Inflammatory macrophage treated with lipopolysaccharide for 4 hours (primary cell): ENCODE measurements at regions not wholly inside any gene's neighbourhood (a gene's known extent, or its start where the extent isn't known, plus 50 kb on each side); places are given as distances from the start of the nearest gene placed in this dataset.
A peak's percentile ranks its signal among the peaks of the same experiment; 100 is the strongest.

ENCODE experiments used
- DNase-seq: peaks from one replicate; pipeline ENCODE4 v3.0.0-alpha.2; 2020

DNA sequence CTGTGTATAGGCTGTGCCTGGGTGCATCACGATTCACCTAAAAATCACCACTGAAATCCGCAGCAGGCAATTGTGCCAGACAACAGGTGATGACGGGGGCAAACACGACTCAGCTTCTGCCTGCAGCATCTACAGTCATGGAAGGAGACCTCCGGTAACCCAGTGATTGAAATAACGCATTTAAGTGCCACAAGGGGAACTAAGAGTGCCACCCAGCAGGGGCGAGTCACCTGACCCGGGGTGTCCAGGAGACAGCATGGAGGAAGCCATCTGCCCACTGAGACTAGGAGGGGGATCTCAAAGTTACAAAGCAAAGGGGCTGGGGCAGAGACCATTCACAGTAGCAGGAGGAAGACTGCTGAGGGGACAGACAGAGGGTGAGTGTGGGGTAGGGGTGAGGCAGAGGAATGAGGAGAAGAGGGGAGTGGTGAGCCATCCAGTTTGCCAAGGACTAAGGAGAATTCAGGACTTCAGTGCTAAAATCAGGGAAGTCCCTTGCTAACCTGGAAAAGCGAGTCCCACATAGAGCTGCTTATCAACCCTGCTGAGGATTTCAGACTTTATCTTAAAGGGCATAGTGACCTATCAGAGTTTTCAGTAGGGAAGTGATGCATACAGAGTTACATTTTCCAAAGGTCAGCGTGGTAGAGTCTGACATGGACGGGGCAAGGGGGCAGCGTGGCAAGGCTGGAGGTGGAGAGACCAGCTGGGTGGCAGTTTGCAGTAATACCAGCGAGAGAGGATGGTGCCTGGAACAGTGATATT is 256.7 kb upstream of the HES1 start:
- no peak for DNase-seq

DNA sequence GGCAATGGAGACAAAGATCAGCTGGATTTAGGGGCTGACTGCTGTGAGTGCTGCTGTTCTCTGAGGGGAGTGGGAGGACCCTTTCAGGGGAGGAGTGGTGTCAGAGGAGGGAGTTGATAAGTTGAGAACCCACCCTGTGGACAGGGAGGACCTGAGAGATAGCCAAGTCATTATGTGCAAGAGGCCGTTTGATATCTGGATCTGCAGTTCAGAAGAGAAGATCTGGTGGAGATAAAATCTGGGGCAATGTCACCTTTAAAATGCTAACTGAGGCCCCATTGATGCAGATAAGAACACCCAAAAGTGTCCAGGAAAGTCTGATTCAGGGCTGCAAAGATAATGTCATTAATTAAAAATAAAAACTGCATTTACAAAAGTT is 256.1 kb upstream of the HES1 start:
- no peak for DNase-seq

DNA sequence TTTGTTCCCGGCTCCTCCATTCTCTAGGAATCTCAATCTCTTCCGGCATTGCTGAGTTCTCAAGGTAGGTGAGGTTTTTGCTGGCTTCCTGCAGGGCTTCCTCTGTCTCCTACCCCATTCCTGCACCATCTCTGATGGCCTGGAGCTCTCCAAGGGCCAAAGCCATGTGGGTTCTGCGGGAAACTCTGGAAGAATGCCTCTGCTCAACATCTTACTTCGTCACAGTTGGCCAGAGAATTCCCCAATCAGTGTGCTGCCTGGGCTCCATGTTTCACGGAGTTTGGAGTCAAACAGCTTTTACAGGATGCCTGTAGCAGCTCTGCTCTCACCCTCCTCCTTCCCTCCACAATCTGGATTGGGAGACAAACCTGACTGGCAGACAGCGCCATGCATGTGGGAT is 253.9 kb upstream of the HES1 start:
- DNase-seq: no peak

DNA sequence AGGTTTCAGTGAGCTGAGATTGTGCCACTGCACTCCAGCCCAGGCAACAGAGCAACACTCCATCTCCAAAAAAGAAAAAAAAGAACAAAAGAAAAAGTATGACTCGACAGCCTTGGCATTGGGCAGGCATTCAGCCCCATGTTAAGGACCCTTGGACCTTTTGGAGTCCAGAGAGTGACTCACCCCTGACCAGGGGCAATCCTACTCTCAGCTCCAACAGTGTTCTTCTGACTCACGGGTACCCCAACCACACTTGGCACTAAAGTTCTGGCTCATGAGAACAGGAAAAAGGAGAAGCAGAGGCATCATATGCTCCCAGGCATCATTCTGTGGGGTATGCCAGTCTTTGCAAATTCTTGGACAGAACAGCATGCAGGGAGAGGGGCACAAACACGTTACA is 252.4 kb upstream of the HES1 start:
- DNase-seq: no peak

DNA sequence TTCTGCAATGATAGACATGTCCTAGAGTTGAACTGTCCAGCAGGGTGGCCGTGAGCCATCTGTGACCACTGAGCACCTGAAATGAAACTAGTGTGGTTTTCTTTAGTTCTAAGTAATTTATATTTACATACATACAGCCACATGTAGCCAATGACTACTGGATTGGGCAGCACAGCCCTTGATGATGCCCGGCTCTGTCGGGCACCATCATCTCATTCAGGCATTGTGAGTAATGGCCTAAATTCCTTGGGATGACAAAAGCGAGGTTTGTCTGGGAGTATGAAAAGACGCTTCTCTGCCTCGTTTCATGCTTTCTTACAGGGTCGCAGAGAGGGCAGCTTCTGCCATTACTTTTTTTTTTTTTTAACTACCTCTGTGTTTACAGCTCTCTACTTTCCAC is 251.9 kb upstream of the HES1 start:
- DNase-seq: no peak

DNA sequence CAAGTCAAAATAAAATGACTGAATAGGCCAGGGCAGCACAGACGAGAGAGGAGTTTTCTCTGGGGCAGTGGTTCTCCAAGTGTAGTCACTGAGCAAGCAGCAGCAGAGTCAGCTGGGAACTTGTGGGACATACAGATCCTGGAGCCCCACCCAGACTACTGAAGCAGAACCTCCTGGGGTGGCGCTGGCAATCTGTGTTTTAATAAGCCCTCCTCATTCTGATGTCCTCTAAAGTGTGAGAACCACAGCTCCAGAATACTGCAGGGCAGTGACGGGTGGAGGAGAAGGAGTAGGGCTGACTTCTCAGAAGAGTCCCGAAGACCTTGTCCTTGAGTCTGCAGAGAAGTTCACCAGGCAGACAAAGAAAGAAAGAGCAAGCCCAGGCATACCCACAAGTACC is 251.3 kb upstream of the HES1 start:
- DNase-seq: no peak

DNA sequence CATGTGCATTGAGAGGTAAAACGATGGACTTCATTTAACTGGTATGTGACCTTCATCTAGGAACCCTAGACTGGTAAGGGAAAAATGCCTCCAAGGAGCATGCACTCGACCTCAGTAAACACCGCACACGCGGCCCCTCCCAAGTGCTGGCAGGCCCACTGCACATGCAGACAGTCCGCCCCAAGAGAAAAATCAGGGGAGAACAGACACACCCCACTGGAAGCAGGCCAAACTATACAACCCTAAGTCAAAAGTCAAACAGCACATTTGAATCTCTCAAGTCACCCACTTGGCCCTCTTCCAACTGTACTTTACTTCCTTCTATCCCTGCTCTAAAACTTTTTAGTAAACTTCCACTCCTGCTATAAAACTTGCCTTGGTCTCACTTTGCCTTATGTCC is 250.1 kb upstream of the HES1 start:
- peak; percentile 13 for DNase-seq

DNA sequence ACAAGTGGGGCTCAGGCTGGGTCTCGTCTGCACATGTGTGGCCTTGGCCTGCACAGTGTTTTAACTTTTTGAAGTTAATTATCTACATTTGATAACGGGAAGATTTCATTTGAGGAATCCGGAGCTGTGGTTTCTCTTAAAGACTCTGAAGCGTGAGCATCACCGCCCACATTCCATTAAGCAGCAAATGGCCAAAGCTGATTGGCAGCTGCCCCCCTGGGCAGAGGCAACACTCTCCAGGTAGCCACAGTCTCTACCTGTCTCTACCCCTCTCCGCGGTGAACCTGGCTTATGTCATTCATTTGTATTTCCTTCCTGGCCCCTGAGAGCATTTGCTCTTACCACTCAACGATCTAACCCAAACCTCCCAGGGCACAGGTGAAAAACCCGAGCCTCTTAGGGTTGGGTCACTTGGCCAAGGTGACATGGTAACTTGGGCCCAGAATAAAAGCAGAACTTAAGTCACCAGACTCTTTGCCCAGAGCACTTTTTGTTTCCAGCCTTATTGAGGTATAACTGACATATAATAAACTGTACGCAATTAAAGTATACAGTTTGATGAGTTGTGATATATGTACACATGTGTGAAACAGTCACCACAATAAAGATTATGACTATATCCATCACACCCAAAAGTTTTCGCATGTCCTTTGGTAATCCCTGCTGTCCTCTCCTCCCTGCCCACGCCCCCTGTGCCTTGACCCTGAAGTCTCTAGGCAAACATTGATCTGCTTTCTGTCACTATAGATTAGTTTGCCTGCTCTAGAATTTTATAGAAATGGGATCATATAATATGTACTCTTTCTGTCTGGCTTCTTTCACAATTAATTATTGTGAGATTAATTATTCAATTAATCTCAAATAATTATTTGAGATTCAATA is 245.7 kb upstream of the HES1 start:
- DNase-seq: no peak

DNA sequence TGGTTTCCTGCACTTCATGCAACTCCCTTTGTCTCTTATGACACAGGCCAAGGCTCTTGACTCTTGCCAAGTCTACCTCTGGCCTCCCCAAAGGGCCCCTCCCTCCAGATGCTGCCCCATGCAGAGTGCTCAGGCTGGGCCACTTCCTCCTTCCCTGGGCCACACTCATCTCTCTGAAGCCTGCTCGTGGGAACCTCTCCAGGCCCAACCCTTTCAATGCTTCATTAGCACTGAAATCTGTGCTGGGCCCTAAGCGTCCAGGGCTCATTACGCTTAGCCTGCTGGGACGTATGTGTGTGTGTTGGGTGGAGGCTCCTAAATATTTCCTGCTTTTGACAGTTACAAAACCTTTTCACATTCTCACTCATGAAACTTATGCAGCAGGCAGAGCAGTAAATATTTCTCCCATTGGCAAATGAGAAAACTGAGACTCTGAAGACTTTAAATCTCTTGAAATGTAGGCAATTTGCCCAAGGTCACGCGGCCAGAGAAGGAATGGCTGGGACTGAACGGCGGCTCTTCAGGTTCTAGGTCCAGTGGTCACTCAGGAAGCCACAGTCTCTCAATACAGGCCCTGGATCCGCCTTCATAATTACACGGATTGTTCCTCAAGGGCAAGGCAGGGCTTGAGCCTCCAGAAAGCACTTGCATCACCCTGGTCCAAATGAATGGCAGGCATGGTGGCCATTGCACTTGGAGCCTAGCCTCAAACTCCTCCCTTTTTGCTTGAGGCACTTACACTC is 241.7 kb upstream of the HES1 start:
- DNase-seq: peak; percentile 50

DNA sequence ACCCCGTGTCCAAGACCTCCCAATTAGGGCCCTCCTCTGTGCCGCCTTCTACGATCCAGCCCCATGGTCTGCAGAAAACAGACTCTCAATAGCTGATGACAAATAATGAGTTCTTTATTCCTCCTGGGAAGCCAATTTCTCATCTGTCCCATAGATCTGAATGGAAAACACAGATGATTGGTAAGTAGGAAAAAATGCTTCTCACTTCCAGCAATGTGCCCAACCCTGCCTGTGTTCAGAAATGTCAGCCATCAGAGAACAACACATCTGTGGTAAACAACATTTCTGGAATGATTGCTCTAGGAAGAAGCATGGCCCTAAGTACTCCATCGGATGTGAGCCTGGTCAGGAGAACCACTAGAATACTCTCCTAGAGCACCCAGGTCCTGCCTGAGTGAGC is 240.5 kb upstream of the HES1 start:
- DNase-seq: no peak

DNA sequence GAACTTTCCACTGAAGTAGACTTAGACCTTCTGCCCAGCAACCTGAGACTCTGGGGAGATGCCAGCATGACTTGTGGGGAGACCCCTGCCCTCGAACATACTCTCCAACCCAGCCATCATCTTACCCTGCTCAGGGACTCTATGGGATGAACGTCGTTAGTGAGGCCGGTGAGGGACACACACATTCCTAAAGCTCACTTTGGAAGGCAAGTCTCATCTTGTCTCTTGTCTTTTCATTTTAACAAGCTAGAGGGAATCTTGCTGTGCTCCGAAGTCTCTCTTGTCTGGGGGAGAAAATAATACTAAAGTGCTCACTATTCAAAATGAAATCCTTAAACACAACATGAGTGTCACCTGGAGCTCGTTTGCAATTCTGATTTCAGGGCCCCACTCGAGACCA is 239.5 kb upstream of the HES1 start:
- DNase-seq: no peak

DNA sequence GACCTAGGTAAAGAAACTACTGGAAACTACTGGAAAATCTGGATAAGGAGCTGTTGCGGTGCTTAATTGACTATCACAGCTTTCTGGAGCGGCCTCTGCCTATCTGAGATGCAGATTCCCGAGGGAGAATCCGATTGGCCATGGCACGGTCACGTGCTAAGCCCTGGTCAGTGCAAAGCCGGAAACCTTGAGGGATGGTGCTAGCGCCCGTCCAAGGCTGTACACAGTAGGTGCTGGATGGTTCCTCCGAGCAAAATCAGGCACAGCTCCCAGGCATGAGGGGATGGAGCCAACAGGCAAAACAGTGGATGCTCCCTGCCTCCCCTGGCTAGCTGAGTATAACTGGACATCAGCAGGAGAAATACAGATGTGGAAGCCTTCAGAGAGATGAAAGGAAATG is 238.7 kb upstream of the HES1 start:
- no peak for DNase-seq

DNA sequence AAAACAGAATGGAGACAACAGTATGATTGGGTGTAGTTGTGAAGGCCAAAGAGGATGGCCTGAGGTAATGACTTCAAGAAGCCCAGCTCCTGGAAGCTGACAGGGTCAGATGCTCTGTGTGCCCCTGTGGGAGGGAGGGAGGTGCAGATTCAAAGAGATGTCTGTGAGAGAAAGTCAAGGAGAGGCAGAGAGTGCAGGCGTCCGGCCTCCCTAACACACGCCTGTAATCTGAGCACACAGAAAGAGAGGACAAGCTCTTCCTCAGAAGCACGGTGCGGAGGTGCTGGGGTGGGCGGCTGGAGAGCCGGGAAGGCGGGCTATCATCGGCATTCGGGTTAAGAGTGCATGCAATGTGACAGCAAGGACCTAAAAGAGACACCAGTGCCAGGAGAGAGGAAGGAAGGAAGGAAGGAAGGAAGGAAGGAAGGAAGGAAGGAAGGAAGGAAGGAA is 238.2 kb upstream of the HES1 start:
- no peak for DNase-seq

DNA sequence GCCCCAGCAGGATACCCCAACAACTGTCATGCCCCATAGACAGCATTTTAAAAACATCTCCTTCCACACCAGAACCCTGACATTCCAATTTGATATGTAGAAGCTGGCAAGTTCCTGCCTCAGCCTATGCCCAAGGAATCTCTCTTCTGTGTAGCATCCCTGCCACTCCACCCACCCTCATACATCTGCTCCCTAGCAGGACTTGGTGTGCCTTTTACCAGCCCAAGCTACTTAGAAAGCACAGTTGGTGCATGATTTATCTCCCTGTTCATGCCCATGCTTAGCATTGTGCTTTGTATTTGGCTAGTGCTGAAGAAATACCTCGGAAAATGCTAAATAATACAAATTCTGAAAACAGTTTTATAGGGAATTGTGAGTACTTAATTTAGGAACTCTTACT is 236.9 kb upstream of the HES1 start:
- no peak for DNase-seq

DNA sequence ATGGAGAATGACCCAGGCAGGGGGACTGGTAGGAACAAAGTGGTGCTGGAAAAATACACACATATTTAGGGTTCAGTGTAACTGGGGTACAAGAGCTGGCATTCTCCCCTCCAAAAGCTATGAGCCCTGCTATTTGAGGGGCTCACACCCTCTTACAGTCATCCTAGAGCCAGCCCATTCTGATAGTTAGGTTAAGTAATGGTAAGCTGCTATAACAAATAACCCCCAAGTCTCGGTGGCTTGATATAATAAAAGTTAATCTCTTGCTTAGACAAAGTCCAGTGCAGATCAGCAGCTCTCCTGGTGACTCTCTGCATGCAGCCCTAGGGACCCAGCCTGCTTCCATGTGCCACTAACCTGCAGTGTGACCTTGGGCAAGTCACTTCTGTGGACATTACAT is 234.9 kb upstream of the HES1 start:
- no peak for DNase-seq

DNA sequence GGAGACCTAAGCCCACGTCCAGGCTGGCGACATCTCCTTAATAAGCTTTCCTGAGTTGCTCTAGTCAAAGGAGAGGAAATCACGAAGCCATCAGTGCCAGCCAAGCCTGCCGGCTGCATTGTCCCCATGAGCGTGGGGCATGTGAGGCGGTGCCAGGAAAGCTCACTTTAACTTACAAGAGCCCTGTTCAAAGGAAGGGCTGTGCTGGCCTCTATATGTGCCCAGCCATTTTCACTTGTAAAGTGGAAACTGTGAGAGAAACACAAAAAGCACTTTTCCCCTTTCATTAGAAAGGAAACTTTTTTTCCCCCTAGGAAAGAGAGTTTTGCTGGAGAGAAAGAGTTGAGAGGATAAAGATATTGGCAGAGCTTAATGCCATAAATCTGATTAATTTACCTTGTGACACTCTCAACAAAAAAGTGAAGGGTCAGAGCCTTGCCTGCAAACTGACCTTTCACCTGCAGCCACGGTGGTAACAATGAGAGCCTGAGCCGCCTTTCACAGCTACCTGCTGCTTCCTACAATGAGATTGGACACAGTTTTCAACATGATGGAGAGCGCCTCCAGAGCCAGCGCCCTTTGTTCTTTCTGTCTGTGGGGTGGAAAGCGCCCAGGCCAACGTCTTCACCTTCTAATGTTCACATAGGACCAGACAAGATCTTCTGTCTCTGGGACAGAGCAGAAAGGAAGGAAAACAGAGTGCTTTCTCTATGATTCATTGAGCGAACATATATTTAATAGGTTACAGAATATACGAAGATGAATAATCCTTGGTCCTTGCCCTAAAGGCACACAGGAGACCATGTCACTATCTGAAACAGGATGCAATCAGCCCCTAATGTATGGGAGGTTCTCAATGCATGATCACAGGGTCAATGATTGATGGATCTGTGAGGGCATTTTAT is 233.1 kb upstream of the HES1 start:
- no peak for DNase-seq

DNA sequence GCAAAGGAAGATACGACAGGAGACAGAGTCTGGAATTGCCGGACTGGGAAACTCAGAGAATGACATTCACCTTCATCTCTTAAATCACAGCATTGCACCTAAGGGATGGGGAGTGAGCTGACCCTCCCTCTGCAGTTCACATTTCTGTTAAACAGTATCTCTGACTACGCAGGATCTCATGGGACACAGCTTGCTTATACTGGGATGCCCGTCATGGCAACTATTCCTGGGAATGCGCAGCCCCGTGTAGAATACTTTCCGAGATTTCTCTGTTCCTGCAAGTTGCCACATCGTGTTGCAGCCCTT is 232.5 kb upstream of the HES1 start:
- DNase-seq: no peak

DNA sequence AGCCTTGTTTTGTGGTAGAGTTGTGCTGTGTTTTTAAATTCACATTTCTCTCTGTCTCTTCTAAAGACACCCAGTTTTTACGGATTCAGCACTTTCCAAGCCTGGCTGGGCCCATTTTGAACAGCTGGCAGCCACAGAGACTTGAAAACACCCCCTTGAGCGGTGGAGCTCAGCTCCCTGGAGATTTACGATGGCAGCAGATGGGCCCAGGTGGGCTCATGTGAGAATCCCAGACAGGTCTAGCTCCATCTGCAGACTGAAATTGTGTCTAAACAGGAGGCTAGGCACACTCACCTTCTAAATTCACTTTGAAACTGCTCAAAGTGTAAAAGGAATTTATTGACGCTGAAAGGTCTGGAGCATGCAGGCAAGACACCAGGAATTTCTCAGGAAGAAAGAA is 232.0 kb upstream of the HES1 start:
- DNase-seq: no peak

DNA sequence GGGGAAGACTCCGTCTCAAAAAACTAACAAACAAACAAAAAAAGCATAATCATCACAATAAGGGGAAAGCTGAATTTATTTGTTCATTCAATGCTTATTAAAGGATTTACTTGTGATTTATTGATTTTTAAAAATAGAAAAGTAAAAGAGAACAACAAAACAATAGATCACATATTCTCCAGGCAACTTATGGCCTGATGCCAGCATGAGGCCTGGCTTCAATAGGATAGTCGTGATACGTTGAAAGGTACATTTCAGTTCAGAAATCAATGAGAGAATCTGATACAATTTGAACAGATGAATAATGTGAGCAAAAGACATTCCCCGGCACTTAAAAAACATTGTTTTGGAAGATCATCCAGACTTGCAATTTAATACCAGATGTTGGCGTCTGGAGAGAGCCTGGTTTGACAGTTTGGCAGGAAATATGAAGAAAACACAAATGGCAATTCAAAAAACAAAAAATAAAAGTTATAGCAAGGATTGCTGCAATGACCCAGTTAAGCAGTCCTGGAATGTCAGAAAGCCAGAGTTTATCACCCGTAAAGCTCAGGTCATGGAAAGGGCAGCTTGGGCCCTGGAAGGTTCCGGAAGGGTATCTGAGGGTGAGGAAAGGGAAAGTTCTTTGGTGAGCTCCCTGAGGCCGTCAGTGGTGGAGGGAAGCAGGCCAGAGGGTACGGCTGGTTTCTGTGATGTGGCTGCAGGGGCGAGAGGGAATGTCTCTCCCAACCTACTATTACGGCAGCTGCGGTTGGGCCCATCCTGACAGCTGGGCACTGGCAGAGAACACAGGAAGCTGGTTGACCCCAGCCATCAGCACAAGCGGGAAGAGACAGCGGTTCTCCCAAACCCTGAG is 230.2 kb upstream of the HES1 start:
- DNase-seq: no peak

DNA sequence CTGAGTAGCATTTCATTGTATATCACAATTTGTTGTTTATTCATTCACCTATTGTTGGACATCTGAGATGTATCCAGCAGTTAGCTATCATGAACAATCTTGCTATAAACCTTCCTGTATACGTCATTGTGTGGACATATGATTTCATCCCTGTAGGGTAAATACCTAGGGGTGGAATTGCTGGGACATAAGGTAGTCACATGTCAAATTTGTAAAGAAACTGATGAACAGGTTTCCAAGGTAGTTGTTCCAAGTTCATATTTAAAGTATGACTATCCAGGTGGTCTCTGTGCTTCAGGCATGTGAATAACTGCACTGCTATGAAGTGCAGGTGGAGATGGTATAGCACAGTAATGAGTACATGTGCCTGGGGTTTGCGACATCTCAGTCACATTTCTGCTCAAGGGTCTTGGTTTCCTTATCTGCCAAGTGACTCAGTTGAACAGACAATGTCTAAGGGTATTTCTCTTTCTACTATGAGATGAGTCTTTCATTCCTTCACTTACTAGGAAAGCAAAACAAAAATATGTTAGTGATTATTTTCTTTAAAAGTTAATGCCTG is 229.0 kb upstream of the HES1 start:
- no peak for DNase-seq

DNA sequence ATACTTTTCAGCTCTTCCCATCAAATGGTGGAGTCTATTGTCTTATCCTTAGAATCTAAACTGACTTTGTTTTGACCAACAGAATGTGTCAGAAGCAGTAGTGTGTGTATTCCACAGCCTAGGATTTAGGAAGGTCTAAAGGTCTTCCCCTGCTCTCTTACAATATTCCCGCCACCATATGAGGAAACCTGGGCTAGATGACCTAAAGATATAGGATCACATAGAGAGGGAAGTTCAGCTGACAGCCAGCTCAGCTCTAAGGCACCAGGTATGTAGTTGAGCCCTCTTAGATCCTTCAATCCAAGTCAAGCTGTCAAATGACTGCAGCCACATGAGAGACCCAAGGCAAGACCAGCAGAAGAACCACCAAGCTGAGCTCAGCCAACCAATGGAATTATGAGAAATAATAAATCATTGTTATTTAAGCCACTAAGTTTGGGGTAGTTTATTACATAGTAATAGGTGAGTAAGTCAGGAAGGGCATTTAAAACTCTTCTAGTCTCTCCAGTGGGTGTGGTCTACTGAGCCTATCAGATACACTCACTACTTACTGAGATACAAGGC is 227.7 kb upstream of the HES1 start:
- no peak for DNase-seq
